CD14-positive monocyte (primary cell): ENCODE measurements at regions not wholly inside any gene's neighbourhood (a gene's known extent, or its start where the extent isn't known, plus 50 kb on each side); places are given as distances from the start of the nearest gene placed in this dataset.
"Not testable (repeated sequence)": the region's sequence is repeated elsewhere in the genome, so short reads cannot be mapped to it uniquely, and the experiment has no call there.

Experiments
- DNase-seq, 3 donors: peaks; one replicate each; pipeline ENCODE4 v3.0.0-alpha.2; 2011 to 2022
- H2AFZ ChIP-seq: 2 replicates; pipeline ENCODE4 v1.6.0; 2012; ENCODE audit warnings: mild to moderate bottlenecking, low read depth, low read length, inconsistent platforms; ENCODE audit not compliant: insufficient read depth, poor library complexity, severe bottlenecking
- H3K27ac ChIP-seq, 2 donors: 1 replicate in 1 of 2; 2 replicates in 1 of 2; pipeline ENCODE4 v1.5.1; 2012 to 2013; ENCODE audit warnings: low read length in 2 of 2, control low read depth in 1 of 2, inconsistent platforms in 1 of 2, low read depth in 1 of 2, mild to moderate bottlenecking in 1 of 2
- H3K27me3 ChIP-seq, 2 donors: one replicate each; pipeline versions ENCODE4 v1.6.0 to v1.6.1; 2011 to 2013; ENCODE audit warnings: low read length in 2 of 2; ENCODE audit not compliant: control insufficient read depth in 2 of 2, insufficient read depth in 2 of 2
- H3K36me3 ChIP-seq, 2 donors: replicated peaks in 1 of 2; 1 replicate in 1 of 2; 2 replicates in 1 of 2; pipeline versions ENCODE4 v1.5.1 to v1.6.1; 2012 to 2013; ENCODE audit warnings: low read length in 2 of 2, control low read depth in 1 of 2, inconsistent platforms in 1 of 2, mild to moderate bottlenecking in 1 of 2; ENCODE audit not compliant: insufficient read depth in 2 of 2, control insufficient read depth in 1 of 2
- H3K4me1 ChIP-seq, 2 donors: 1 replicate in 1 of 2; 2 replicates in 1 of 2; pipeline versions ENCODE4 v1.5.1 to v1.6.1; 2012 to 2013; ENCODE audit warnings: low read length in 2 of 2, control low read depth in 1 of 2, inconsistent platforms in 1 of 2, mild to moderate bottlenecking in 1 of 2, moderate library complexity in 1 of 2; ENCODE audit not compliant: insufficient read depth in 2 of 2, control insufficient read depth in 1 of 2
- H3K4me2 ChIP-seq: replicated peaks from 2 replicates; pipeline ENCODE3; 2012; ENCODE audit warnings: low read length, moderate library complexity, mild to moderate bottlenecking; ENCODE audit not compliant: poor library complexity, severe bottlenecking; ENCODE audit errors: extremely low read depth
- H3K4me3 ChIP-seq, 3 experiments: fragments of 200-600 bp in 1 of 3; sonication (generic) in 1 of 3; replicated peaks in 1 of 3; 1 replicate in 2 of 3; 2 replicates in 1 of 3; pipeline ENCODE4 v1.5.1; 2011 to 2013; ENCODE audit warnings: low read length in 3 of 3, mild to moderate bottlenecking in 3 of 3, control low read depth in 2 of 3, low read depth in 2 of 3, inconsistent platforms in 1 of 3, moderate library complexity in 1 of 3
- H3K79me2 ChIP-seq: 2 replicates; pipeline ENCODE4 v1.6.0; 2012; ENCODE audit warnings: mild to moderate bottlenecking, control low read depth, inconsistent platforms, low read length, moderate library complexity; ENCODE audit not compliant: insufficient read depth
- H3K9ac ChIP-seq: 2 replicates; pipeline ENCODE4 v1.6.0; 2017; ENCODE audit warnings: low read length, mild to moderate bottlenecking; ENCODE audit not compliant: insufficient read depth, poor library complexity, severe bottlenecking
- H3K9me3 ChIP-seq, 2 donors: replicated peaks in 1 of 2; 1 replicate in 1 of 2; 2 replicates in 1 of 2; pipeline versions ENCODE4 v1.5.1 to v1.6.1; 2012 to 2013; ENCODE audit warnings: low read length in 2 of 2, control low read depth in 1 of 2; ENCODE audit not compliant: control insufficient read depth in 1 of 2, insufficient read depth in 1 of 2
- H4K20me1 ChIP-seq: 2 replicates; pipeline ENCODE4 v1.6.0; 2012; ENCODE audit warnings: mild to moderate bottlenecking, low read length, control low read depth, moderate library complexity; ENCODE audit not compliant: insufficient read depth
- H3K27ac Mint-ChIP-seq, 7 donors: one replicate each; pipeline ENCODE4 v1.8.0; 2020; ENCODE audit warnings: mild to moderate bottlenecking in 7 of 7, mixed read lengths in 7 of 7, moderate library complexity in 6 of 7, inconsistent platforms in 2 of 7
- H3K27me3 Mint-ChIP-seq, 3 donors: one replicate each; pipeline ENCODE4 v1.8.0; 2021 to 2022; ENCODE audit warnings: low read depth in 3 of 3, mild to moderate bottlenecking in 3 of 3, mixed read lengths in 3 of 3, moderate library complexity in 3 of 3, inconsistent platforms in 1 of 3
- H3K36me3 Mint-ChIP-seq, 2 donors: one replicate each; pipeline ENCODE4 v1.8.0; 2020; ENCODE audit warnings: mixed read lengths in 2 of 2, inconsistent platforms in 1 of 2, mild to moderate bottlenecking in 1 of 2
- H3K4me1 Mint-ChIP-seq: one replicate; pipeline ENCODE4 v1.8.0; 2020; ENCODE audit warnings: mild to moderate bottlenecking, mixed read lengths
- H3K4me3 Mint-ChIP-seq, 2 donors: one replicate each; pipeline ENCODE4 v1.8.0; 2020; ENCODE audit warnings: mild to moderate bottlenecking in 2 of 2, mixed read lengths in 2 of 2, moderate library complexity in 1 of 2
- H3K9me3 Mint-ChIP-seq, 7 donors: one replicate each; pipeline ENCODE4 v1.8.0; 2020 to 2022; ENCODE audit warnings: mixed read lengths in 7 of 7, mild to moderate bottlenecking in 6 of 7, moderate library complexity in 6 of 7, inconsistent platforms in 2 of 7
- WGBS: methylation state at CpG from one replicate; pipeline ENCODE4 v1.1.5; 2013; ENCODE audit warnings: missing lambda C conversion rate; ENCODE audit not compliant: insufficient coverage; 5-methylcytosine and 5-hydroxymethylcytosine counted together
- intact Hi-C, 2 donors: fragments of 100-400 bp; cut with micrococcal nuclease; formaldehyde crosslinking; loops; one replicate each; pipeline versions ENCODE4 v1.15.0 to v1.15.1; 2023

DNA sequence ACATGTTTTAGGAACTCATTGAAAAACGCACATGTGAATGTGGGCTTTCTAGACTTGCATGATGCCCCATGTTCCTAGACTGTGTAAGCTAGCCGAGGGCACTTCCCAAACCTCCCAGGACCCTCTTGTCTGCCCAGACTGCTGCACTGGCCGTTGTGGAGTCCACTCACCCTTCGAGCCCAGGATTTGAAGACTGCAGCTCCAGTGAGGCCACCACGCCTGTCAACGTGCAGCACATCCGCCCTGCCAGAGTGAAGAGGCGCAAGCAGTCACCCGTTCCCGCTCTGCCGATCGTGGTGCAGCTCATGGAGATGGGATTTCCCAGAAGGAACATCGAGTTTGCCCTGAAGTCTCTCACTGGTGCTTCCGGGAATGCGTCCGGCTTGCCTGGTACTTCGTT lies 114.1 kb downstream of the GOLGA6L22 start:
- peaks cover 8 to 11% of the 10 kb centered on the region in 2 donors for H3K36me3 Mint-ChIP-seq
- H3K4me2 ChIP-seq, H3K4me1 ChIP-seq, H3K27me3 Mint-ChIP-seq, H4K20me1 ChIP-seq, H3K27ac Mint-ChIP-seq, H3K9me3 ChIP-seq, H3K9ac ChIP-seq, H2AFZ ChIP-seq, H3K27me3 ChIP-seq, H3K79me2 ChIP-seq, H3K4me1 Mint-ChIP-seq, H3K4me3 ChIP-seq, H3K27ac ChIP-seq, intact Hi-C loops, H3K36me3 ChIP-seq, H3K4me3 Mint-ChIP-seq, H3K9me3 Mint-ChIP-seq: not testable (repeated sequence)
- peak in 1 of 3 donors; percentile 0 for DNase-seq
- 96% methylated on average over 7 of the region's 17 CpGs for WGBS

DNA sequence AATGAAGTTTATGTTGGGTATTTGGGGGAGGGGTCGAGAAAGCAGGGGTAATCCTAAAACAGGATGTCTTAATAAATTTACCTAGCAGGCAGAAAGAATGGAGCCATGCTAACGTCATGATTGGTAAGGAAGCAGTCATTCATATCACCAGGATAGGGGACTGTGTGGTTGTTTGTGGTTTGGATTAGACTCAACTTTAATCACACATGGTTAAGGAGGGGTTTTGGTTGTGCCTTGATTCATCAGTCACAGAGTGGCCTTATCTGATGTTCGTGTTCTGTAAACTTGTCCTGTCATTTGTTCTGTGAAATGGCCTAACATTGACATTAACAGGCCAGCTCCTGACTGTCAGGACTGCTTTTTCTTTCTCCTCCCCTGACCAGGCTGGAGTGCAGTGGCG lies 119.1 kb downstream of the GOLGA6L22 start:
- intact Hi-C loops, H3K27me3 Mint-ChIP-seq, H3K27me3 ChIP-seq, H3K4me2 ChIP-seq, H3K27ac Mint-ChIP-seq, H3K4me3 Mint-ChIP-seq, H3K9me3 Mint-ChIP-seq, H3K27ac ChIP-seq, H3K4me3 ChIP-seq, H3K36me3 ChIP-seq, H4K20me1 ChIP-seq, DNase-seq, H3K4me1 ChIP-seq, H3K4me1 Mint-ChIP-seq, H3K9me3 ChIP-seq, H2AFZ ChIP-seq, H3K36me3 Mint-ChIP-seq, H3K9ac ChIP-seq, H3K79me2 ChIP-seq: not testable (repeated sequence)
- WGBS, result no CpG with 5 or more reads among the region's 4 CpGs

DNA sequence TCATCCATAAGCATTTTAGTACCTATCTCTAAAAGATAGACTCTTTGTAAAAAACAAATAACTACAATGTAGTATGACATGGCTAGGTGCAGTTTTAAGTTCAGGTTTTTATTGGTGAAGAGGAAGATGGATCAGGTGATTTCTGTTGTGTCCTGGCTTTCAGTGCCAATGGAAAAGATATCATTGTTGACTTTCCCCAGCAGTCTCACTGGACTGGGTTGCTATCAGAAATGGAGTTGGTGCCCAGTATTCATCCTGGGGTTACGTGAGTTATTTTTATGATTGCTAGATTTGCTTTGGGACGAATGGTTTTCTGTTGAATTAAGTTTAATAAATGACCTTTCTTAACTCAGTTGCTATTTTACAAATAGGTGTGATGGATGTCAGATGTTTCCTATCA lies 120.5 kb downstream of the GOLGA6L22 start:
- WGBS, result no CpG with 5 or more reads among the region's 2 CpGs
- H3K4me3 Mint-ChIP-seq, H2AFZ ChIP-seq, H3K27me3 ChIP-seq, H3K27me3 Mint-ChIP-seq, H3K36me3 ChIP-seq, H3K4me3 ChIP-seq, H3K36me3 Mint-ChIP-seq, H3K4me2 ChIP-seq, H3K9me3 ChIP-seq, H3K27ac Mint-ChIP-seq, H4K20me1 ChIP-seq, H3K4me1 Mint-ChIP-seq, H3K4me1 ChIP-seq, H3K27ac ChIP-seq, intact Hi-C loops, DNase-seq, H3K79me2 ChIP-seq, H3K9me3 Mint-ChIP-seq, H3K9ac ChIP-seq: not testable (repeated sequence)

DNA sequence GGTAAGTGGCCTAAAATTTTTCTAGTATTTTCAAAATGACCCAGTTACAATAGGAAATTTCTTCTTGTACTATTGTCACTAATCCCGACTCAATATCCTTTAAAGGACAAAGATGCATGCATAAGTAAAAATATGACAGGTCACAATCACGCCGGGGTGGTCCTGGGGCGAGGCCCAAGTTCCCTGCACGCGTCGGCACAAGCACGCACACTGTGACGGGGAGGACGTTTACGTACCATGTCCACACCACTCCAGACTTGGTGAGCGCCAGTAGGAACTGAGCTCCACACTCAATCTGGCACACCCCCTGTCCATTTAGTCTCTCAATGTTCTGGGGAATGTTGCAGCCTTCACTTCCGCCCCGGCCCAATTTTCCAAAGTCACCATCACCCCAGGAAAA lies 128.7 kb downstream of the GOLGA6L22 start:
- H3K9me3 ChIP-seq, DNase-seq, H3K4me2 ChIP-seq, H2AFZ ChIP-seq, H3K27ac ChIP-seq, H3K79me2 ChIP-seq, H3K36me3 ChIP-seq, H3K4me1 Mint-ChIP-seq, H3K4me1 ChIP-seq, H3K9me3 Mint-ChIP-seq, H3K27me3 ChIP-seq, H3K27me3 Mint-ChIP-seq, H3K27ac Mint-ChIP-seq, H3K4me3 ChIP-seq, H3K9ac ChIP-seq, H3K4me3 Mint-ChIP-seq, intact Hi-C loops, H4K20me1 ChIP-seq: not testable (repeated sequence)
- H3K36me3 Mint-ChIP-seq, result peaks cover 2 to 11% of the 10 kb centered on the region in 2 donors
- no CpG with 5 or more reads among the region's 14 CpGs for WGBS
